Tibial nerve (tissue), 4 donors: ENCODE measurements at regions not wholly inside any gene's neighbourhood (a gene's known extent, or its start where the extent isn't known, plus 50 kb on each side); places are given as distances from the start of the nearest gene placed in this dataset.

Experiments
- CTCF ChIP-seq, 5 experiments: fragments of 200-600 bp in 3 of 5; fragments of 450-650 bp in 2 of 5; sonication (generic) in 3 of 5; IDR thresholded peaks; one replicate each; pipeline ENCODE4 v1.5.1; 2016 to 2019; ENCODE audit warnings: antibody characterized with exemption in 5 of 5, mild to moderate bottlenecking in 3 of 5, moderate library complexity in 2 of 5
- EP300 ChIP-seq, 2 donors: sonication (generic); formaldehyde crosslinking; IDR thresholded peaks; one replicate each; pipeline ENCODE4 v1.6.1; 2017; ENCODE audit warnings: antibody characterized with exemption in 2 of 2, mild to moderate bottlenecking in 1 of 2
- POLR2A ChIP-seq, 2 donors: fragments of 450-650 bp; IDR thresholded peaks; one replicate each; pipeline ENCODE4 v1.6.1; 2017; ENCODE audit warnings: antibody characterized with exemption in 2 of 2, mild to moderate bottlenecking in 2 of 2, moderate library complexity in 2 of 2

GRCh38 chr1:81654657-81655056, 146.1 kb upstream of the ADGRL2 start:
- no peak for TF ChIP-seq CTCF (IDR thresholded peaks at IDR 0.05)
- TF ChIP-seq POLR2A (IDR thresholded peaks at IDR 0.05): no peak
- no peak for TF ChIP-seq EP300 (IDR thresholded peaks at IDR 0.05)
